Adrenal gland (tissue), 9 donors: ENCODE measurements at regions not wholly inside any gene's neighbourhood (a gene's known extent, or its start where the extent isn't known, plus 50 kb on each side); places are given as distances from the start of the nearest gene placed in this dataset.
A peak's percentile ranks its signal among the peaks of the same experiment; 100 is the strongest.

ENCODE experiments used
- DNase-seq, 7 donors: peaks; one replicate each; pipeline ENCODE4 v3.0.0-alpha.2; 2019 to 2020
- H3K27ac ChIP-seq, 5 donors: fragments of 200-600 bp; sonication (generic) in 4 of 5; 1 replicate in 3 of 5; 2 replicates in 2 of 5; pipeline versions ENCODE4 v1.5.1 to v1.8.0; 2016 to 2020; ENCODE audit warnings: mild to moderate bottlenecking in 1 of 5
- H3K27me3 ChIP-seq: fragments of 200-600 bp; 2 replicates; pipeline ENCODE4 v1.8.0; 2021
- H3K36me3 ChIP-seq, 2 donors: fragments of 200-600 bp; replicated peaks in 1 of 2; 1 replicate in 1 of 2; 2 replicates in 1 of 2; pipeline versions ENCODE4 v1.5.1 to v1.8.0; 2018 to 2022
- H3K4me1 ChIP-seq, 2 donors: fragments of 200-600 bp; replicated peaks in 1 of 2; 1 replicate in 1 of 2; 2 replicates in 1 of 2; pipeline versions ENCODE4 v1.5.1 to v1.8.0; 2018 to 2021
- H3K4me3 ChIP-seq, 4 donors: fragments of 200-600 bp; sonication (generic) in 3 of 4; one replicate each; pipeline ENCODE4 v1.5.1; 2016 to 2018
- H3K9me3 ChIP-seq, 3 donors: fragments of 200-600 bp; sonication (generic) in 1 of 3; replicated peaks in 1 of 3; 1 replicate in 2 of 3; 2 replicates in 1 of 3; pipeline versions ENCODE4 v1.5.1 to v1.8.0; 2016 to 2021
- POLR2A ChIP-seq, 2 donors: fragments of 450-650 bp; IDR thresholded peaks; one replicate each; pipeline ENCODE4 v1.6.1; 2017; ENCODE audit warnings: antibody characterized with exemption in 2 of 2, mild to moderate bottlenecking in 2 of 2, moderate library complexity in 1 of 2
- WGBS, 4 donors: extraction: QIAGEN DNeasy Blood & Tissue Kit in 2 of 4; methylation state at CpG; one replicate each; pipeline versions ENCODE4 v1.1.5 to v1.1.7; 2013 to 2017; 5-methylcytosine and 5-hydroxymethylcytosine counted together
- intact Hi-C, 2 donors: fragments of 100-400 bp; cut with DNase I; formaldehyde crosslinking; loops; one replicate each; pipeline versions ENCODE4 v1.14.1 to v1.15.0; 2022 to 2023
- TF ChIP-seq, protein P1 (sequence below), 6 experiments: fragments of 450-650 bp in 4 of 6; fragments of 200-600 bp in 2 of 6; sonication (generic) in 1 of 6; IDR thresholded peaks; 1 replicate in 5 of 6; 2 replicates in 1 of 6; pipeline versions ENCODE4 v1.5.1 to v1.8.0; 2016 to 2021; ENCODE audit warnings: antibody characterized with exemption in 6 of 6, mild to moderate bottlenecking in 2 of 6, moderate library complexity in 1 of 6
- donor health status: healthy with polysubstance abuse.
- donor health status: Bipolar disorder and iron deficiency.
- donor health status: DM: yes; HTN: yes; CAD: no.
- donor health status: DM: no; HTN: no; CAD: no.
- donor health status: DM: no; HTN: no; CAD: no.

DNA sequence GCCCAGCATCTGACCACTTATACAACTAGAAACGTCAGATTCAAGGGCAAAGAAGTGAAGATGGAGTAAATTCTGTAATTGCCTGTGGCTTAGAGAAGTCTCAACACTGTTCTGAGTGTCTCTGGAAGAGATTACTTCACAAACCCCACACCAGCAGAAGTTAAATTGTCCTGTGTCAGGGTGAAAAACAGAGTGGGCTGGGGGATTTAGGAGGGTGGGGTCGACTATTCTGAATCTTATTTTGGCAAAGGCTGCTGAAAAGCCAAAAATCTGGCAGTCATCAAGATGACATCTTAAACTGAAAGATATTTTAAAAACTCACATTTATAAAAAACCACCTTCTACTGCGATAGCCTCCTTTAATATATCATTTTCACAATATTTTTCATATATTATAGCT lies 180.8 kb downstream of the KLHL28 start:
- no peaks in the 10 kb centered on the region for H3K27me3 ChIP-seq
- H3K4me1 ChIP-seq = no peaks in the 10 kb centered on the region
- intact Hi-C loops = no loop called here
- DNase-seq = no peak
- H3K4me3 ChIP-seq = no peak overlapping the region
- H3K27ac ChIP-seq = no peak overlapping the region
- no peaks in the 10 kb centered on the region for H3K36me3 ChIP-seq
- H3K9me3 ChIP-seq = no peaks in the 10 kb centered on the region
- WGBS, 4 donors = 39 to 46% (median 44%) methylated on average over 3 of the region's 3 CpGs
- TF ChIP-seq, protein P1, sequence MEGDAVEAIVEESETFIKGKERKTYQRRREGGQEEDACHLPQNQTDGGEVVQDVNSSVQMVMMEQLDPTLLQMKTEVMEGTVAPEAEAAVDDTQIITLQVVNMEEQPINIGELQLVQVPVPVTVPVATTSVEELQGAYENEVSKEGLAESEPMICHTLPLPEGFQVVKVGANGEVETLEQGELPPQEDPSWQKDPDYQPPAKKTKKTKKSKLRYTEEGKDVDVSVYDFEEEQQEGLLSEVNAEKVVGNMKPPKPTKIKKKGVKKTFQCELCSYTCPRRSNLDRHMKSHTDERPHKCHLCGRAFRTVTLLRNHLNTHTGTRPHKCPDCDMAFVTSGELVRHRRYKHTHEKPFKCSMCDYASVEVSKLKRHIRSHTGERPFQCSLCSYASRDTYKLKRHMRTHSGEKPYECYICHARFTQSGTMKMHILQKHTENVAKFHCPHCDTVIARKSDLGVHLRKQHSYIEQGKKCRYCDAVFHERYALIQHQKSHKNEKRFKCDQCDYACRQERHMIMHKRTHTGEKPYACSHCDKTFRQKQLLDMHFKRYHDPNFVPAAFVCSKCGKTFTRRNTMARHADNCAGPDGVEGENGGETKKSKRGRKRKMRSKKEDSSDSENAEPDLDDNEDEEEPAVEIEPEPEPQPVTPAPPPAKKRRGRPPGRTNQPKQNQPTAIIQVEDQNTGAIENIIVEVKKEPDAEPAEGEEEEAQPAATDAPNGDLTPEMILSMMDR (IDR thresholded peaks at IDR 0.05) = no peak
- no peak for TF ChIP-seq POLR2A (IDR thresholded peaks at IDR 0.05)

DNA sequence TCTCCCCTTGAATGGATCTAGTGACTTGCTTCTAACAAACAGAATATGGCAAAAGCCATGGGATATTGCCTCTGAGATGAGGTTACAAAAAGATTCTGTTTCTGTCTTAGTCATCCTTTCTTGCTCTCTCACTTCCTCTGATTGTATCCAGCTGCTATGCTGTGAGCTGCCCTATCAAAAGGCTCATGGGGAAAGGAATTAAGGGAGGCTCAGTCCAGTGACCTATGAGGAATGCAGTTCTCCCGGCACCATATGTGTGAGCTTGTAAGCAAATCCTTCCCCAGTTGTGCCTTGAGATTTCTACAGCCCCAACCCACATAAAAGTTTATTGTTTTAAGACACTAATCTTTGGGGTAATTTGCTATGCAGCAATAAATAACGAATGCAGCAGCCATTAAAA lies 183.1 kb downstream of the KLHL28 start:
- Histone ChIP-seq H3K27me3 (no peaks in the 10 kb centered on the region), H3K4me3 (no peak overlapping the region), H3K27ac (no peak overlapping the region), H3K36me3 (no peaks in the 10 kb centered on the region), H3K9me3 (no peaks in the 10 kb centered on the region), H3K4me1 (no peaks in the 10 kb centered on the region)
- no peak for TF ChIP-seq POLR2A (IDR thresholded peaks at IDR 0.05)
- TF ChIP-seq, protein P1 (IDR thresholded peaks at IDR 0.05) = no peak
- intact Hi-C loops = no loop called here
- WGBS, 4 donors = 31 to 43% (median 39%) methylated on average over 2 of the region's 2 CpGs
- peak in 1 of 7 donors; percentile 1 for DNase-seq

DNA sequence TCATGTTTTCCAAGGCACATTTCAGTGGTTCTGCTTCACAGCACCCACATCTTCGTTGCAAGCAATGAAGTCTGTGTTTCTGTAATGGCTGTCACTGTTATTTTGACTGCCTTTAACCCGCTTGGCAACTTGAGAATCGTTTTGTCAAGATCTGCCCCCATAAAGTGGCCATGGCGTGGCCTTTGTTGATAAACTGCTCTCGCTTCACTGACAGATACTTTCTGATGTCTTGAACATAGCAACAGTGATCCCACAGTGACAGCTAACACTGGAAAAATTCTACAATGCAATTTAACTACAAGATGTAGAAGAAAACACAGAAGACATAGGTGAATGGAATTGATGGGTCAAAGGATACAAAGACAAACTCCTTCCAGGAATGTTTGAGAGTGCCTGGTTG lies 184.2 kb downstream of the KLHL28 start:
- no peak overlapping the region for H3K27ac ChIP-seq
- intact Hi-C loops = no loop called here
- H3K9me3 ChIP-seq = no peaks in the 10 kb centered on the region
- H3K4me1 ChIP-seq = no peaks in the 10 kb centered on the region
- no peaks in the 10 kb centered on the region for H3K27me3 ChIP-seq
- DNase-seq = no peak
- WGBS, 4 donors = 72 to 75% (median 73%) methylated on average over 5 of the region's 5 CpGs
- no peak overlapping the region for H3K4me3 ChIP-seq
- TF ChIP-seq POLR2A (IDR thresholded peaks at IDR 0.05) = no peak
- H3K36me3 ChIP-seq = no peaks in the 10 kb centered on the region

DNA sequence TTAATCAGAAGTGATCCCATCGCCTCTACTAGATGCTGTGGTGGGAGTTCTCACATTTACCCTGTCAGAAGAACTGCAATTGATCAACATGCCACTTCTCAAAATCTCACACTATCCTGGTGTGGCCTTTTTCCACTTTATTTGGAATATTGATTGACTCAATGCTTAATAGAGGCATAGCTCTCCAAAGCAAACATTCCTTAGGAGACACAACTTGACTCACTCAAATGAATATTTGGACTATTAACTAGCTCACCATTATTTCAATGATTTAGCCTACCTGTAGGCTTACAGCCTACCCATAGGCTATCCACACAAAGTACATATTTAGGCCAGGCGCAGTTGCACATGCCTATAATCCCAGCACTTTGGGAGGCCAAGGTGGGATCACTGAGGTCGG lies 186.5 kb downstream of the KLHL28 start:
- intact Hi-C loops = no loop called here
- TF ChIP-seq POLR2A (IDR thresholded peaks at IDR 0.05) = no peak
- TF ChIP-seq, protein P1 (IDR thresholded peaks at IDR 0.05) = no peak
- DNase-seq = no peak
- Histone ChIP-seq H3K27ac (no peak overlapping the region), H3K9me3 (no peaks in the 10 kb centered on the region), H3K36me3 (no peaks in the 10 kb centered on the region), H3K4me1 (no peaks in the 10 kb centered on the region), H3K27me3 (no peaks in the 10 kb centered on the region), H3K4me3 (no peak overlapping the region)
- 81 to 94% (median 91%) methylated on average over 3 of the region's 3 CpGs for WGBS, 4 donors

DNA sequence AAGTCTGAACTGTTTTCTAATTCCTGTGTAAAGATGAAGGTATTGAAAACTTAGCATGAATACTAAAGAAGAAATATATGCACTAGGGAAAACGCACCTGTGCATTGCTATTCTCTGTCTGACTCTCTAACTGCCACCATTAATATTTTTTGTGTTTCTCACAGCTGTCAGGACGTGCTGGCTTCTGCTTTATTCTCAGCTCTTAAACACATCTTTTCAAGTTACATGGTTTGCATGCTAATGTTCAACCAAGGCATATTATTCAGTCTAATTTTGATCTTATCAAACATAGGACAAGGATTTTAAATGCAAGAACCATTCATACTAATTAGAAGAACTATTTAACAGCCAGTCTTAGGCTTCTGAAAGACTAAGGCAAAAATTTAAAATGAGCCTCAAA lies 187.4 kb downstream of the KLHL28 start:
- DNase-seq = no peak
- intact Hi-C loops = no loop called here
- Histone ChIP-seq H3K4me1 (no peaks in the 10 kb centered on the region), H3K4me3 (no peak overlapping the region), H3K9me3 (no peaks in the 10 kb centered on the region), H3K36me3 (no peaks in the 10 kb centered on the region), H3K27me3 (no peaks in the 10 kb centered on the region), H3K27ac (no peak overlapping the region)
- WGBS, 4 donors = 45 to 61% (median 60%) methylated on average over 2 of the region's 2 CpGs
- TF ChIP-seq, protein P1 (IDR thresholded peaks at IDR 0.05) = no peak
- no peak for TF ChIP-seq POLR2A (IDR thresholded peaks at IDR 0.05)
